ENCODE measurements at regions not wholly inside any gene's neighbourhood (a gene's known extent, or its start where the extent isn't known, plus 50 kb on each side); places are given as distances from the start of the nearest gene placed in this dataset.

GRCh38 chr10:110397856-110398255, 93.1 kb upstream of the SMNDC1 start:
- no peak for DNase-seq (ENCODE audit: low read depth, low spot score)

GRCh38 chr10:110398419-110399105, 93.8 kb upstream of the SMNDC1 start:
- no peak for DNase-seq (ENCODE audit: low read depth, low spot score)

GRCh38 chr10:110399106-110399964, 94.6 kb upstream of the SMNDC1 start:
- no peak for DNase-seq (ENCODE audit: low read depth, low spot score)

- no peak for DNase-seq (ENCODE audit: low read depth, low spot score)
Observed at GRCh38 chr10:110399965-110400933, 95.5 kb upstream of the SMNDC1 start.

DNA sequence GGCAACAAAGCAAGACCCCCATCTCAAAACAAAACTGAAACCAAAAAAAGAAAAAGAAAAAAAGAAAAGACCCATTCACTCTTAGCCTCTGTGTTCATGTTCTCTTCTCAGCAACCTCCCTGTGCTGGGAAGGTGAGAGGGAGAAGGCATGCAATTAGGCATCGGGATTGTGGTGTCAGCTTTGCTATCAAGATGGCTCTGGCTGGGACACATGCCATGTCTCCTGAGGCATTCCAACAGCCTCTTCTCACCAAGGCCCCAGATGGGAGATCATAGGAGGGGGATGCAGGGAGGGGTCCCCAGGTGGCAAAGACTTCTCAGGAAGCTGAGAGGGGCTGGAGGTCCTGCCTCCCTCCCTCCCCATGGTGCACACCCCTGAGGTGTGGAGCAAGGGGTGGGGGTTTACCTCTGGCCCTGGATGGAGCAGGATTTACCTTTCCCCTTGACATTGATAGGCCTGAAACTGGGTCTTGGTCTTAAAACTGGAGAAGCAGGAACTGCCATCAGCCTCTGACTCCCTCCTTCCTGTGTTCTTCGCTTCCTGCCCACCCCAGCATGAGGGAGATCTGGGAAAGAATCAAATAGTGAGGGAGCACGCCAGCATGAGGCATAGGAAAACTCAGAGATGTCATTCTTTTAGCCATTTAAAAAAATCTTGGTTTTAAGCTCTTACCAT, 96.2 kb upstream of the DUSP5 start:
- no peak for DNase-seq (ENCODE audit: low read depth, low spot score)

DNA sequence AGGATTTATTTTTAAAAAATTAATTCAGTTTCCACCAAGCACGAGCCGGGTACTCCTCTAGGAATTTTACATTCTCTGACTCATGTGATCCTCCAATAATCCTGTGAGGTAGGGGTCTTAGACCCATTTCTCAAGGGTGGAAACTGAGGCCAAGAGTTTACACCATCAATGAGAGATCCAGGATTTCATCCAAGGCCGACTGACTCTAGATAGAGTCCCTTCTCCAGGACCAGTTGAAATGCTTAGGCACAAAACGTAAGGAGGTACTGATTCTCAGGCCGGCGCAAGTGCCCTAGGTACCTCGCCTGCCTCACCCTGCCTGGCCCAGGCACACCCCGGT, 95.7 kb upstream of the DUSP5 start:
- no peak for DNase-seq (ENCODE audit: low read depth, low spot score)

DNA sequence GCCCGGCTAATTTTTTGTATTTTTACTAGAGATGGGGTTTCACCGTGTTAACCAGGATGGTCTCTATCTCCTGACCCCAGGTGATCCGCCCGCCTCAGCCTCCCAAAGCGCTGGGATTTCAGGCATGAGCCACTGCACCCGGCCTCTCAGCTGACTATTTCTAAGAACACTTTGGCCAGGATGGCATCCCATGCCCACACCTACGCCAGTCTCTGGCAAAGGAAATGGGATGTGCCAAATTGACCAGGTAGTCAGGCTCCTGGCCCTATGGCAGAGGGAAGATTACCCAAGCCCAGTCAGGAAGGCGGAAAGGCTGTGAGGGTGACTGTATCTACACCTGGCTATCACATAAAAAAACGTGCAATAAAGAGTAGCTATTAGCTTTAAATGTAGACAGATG, 94.1 kb upstream of the DUSP5 start:
- no peak for DNase-seq (ENCODE audit: low read depth, low spot score)

GRCh38 chr10:110404413-110404812, 93.3 kb upstream of the DUSP5 start:
- DNase-seq (ENCODE audit: low read depth, low spot score), result no peak

- DNase-seq (ENCODE audit: low read depth, low spot score), result no peak
Observed at GRCh38 chr10:110404825-110405224, 92.9 kb upstream of the DUSP5 start.

- DNase-seq (ENCODE audit: low read depth, low spot score), result no peak
Observed at GRCh38 chr10:110405380-110405779, 92.3 kb upstream of the DUSP5 start.

GRCh38 chr10:110407301-110408170, 90.2 kb upstream of the DUSP5 start:
- DNase-seq (ENCODE audit: low read depth, low spot score), result no peak

DNA sequence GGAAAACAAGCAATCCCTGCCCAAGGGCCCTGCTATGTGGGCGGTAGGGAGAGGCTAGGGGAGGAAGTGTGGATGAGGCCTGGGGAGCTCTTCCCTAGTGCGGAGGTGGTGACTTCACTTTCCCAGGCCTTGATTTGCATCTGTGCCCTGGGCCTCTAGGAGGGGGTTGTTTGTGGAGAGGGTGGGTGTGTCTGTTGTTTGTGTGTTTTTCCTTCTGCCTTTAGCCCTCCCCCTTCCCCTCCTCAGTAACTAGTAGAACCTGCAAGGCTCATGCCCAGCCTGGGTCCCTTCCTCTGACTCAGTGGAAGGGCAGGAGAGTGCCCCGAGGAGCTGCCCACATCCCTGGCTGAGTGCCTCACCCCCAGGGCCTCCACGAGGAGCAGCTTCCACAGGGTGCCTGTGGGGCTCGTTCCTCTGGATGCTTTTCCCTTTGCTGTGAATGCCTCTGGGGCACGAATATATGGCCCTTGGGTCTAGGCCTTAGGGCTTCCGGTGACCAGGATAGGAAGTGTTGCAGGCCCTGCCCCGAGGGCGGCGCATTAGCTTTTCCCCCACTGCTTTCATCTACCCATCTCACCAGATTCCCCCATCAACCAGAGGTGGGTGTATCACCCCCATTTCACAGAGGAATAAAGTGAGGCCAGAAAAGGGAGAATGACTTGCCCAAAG, 89.4 kb upstream of the DUSP5 start:
- DNase-seq (ENCODE audit: low read depth, low spot score), result no peak

DNA sequence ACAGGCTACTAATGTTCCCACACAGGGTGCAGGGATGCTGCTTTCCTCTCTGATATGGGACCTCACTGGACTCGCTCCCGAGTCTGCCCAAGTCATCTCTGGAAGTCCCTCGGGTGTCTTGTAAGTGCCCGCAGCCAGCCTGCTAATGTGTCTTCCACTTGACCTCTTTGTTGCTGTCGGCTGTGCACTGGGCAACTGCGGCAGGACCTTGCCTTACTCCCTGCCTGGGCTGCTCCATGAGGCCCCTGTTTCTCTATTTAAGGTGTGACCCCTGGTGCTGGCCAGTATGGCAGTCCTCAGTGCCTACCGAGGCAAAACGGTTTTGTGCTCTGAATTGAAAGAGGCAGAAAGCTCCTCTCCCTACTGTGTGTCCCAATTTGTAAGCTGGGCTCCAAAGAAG, 88.8 kb upstream of the DUSP5 start:
- no peak for DNase-seq (ENCODE audit: low read depth, low spot score)

GRCh38 chr10:110409488-110409887, 88.2 kb upstream of the DUSP5 start:
- no peak for DNase-seq (ENCODE audit: low read depth, low spot score)

- DNase-seq (ENCODE audit: low read depth, low spot score), result no peak
Observed at GRCh38 chr10:110409926-110410325, 87.8 kb upstream of the DUSP5 start.

DNA sequence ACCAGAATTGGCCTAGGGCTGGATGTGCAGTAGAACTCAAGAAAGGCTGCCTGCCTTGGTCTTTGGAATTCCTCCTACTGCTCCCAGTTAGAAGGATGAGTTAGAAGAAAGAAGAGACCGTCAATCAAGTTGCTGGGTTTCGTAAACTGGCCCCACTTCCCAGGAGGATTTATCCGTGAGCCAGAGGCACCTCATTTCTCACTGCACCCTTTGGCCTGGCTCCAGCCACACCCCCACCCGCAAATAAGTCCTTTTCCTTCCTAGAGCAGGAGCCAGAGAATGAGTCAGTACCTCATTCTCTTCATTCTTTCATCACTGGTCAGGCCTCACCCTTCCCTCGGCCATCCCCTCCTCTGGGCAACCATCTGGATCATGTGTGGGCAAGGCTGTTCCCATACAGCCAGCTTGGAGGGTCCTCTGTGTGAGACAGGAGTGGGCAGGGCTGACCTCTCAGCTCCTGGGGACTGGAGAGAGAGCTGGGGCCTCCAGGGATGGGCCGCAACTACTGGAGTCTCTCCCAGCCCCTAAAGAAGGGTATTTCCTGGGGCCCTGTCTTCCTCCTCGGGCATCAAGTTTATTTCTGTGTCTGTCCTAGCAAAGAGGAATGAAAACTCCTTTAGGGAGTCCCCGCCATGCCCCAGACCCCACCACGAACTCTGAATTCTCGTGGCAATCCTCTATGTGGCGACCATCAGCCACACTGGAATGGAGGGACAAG, 87.2 kb upstream of the DUSP5 start:
- DNase-seq (ENCODE audit: low read depth, low spot score), result no peak

DNA sequence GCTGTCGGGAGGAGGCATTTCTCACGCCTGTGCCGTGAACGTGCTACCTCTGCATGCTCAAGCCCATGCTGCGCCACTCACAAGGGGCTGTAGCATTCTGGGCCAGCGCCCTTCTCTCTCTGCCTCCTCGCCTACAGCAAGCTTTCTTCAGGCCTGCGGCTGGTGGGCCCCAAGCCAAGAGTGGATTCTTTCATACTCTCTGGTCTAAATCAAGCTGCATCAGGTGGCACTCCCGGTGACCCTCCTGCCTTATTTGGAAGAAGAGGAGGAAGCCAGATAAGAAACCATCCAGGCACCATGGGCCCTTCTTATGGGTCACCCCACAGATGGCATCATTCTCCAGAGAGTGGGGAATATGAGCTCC, 86.7 kb upstream of the DUSP5 start:
- no peak for DNase-seq (ENCODE audit: low read depth, low spot score)

- DNase-seq (ENCODE audit: low read depth, low spot score), result no peak
Observed at GRCh38 chr10:110413049-110413783, 84.5 kb upstream of the DUSP5 start.
